ENCODE measurements at regions not wholly inside any gene's neighbourhood (a gene's known extent, or its start where the extent isn't known, plus 50 kb on each side); places are given as distances from the start of the nearest gene placed in this dataset.
"Not testable (repeated sequence)": the region's sequence is repeated elsewhere in the genome, so short reads cannot be mapped to it uniquely, and the experiment has no call there.

GRCh38 chr11:16603245-16603644 is 135.2 kb upstream of the C11orf58 start:
- H3K27me3 Mint-ChIP-seq (ENCODE audit: low read depth) = peaks cover 56% of the 10 kb centered on the region
- H3K9me3 Mint-ChIP-seq = no peaks in the 10 kb centered on the region
- intact Hi-C loops (cut with micrococcal nuclease) = loop anchor here (10.0 kb wide), 1 partner anchor 658 kb away; no protein-coding TSS in a partner anchor
- peaks cover 4% of the 10 kb centered on the region for H3K36me3 Mint-ChIP-seq (ENCODE audit: low read depth)
- DNase-seq (ENCODE audit: low spot score) = no peak
- no peak overlapping the region for H3K4me3 Mint-ChIP-seq (ENCODE audit: low read depth)
- no peak overlapping the region for H3K27ac Mint-ChIP-seq
- peaks cover 13% of the 10 kb centered on the region for H3K4me1 Mint-ChIP-seq (ENCODE audit: low read depth)

DNA sequence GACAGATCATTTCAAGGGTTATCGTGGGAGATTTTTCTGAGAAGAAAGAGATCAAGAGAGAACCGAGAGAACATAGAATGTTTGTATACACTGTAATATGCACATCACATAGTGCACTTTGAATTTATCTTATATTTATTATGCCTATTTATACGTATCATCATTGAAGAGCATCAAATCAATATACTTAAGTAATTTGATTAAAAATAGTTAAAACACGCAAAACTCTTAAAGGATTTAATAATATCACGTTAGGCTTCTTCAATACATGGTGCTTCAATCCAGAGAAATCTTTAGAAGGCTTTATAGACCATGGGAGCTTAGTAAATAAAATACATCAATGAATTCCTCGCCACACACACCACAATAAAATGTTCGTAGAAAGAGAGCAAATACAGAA is 139.5 kb upstream of the C11orf58 start:
- no peaks in the 10 kb centered on the region for H3K36me3 Mint-ChIP-seq (ENCODE audit: low read depth)
- H3K4me3 Mint-ChIP-seq (ENCODE audit: low read depth) = no peak overlapping the region
- no peaks in the 10 kb centered on the region for H3K9me3 Mint-ChIP-seq
- no peak overlapping the region for H3K27ac Mint-ChIP-seq
- no peaks in the 10 kb centered on the region for H3K4me1 Mint-ChIP-seq (ENCODE audit: low read depth)
- peaks cover 30% of the 10 kb centered on the region for H3K27me3 Mint-ChIP-seq (ENCODE audit: low read depth)
- intact Hi-C loops (cut with micrococcal nuclease) = no loop called here
- no peak for DNase-seq (ENCODE audit: low spot score)

- DNase-seq (ENCODE audit: low spot score) = no peak
- no peaks in the 10 kb centered on the region for H3K36me3 Mint-ChIP-seq (ENCODE audit: low read depth)
- H3K27ac Mint-ChIP-seq = no peak overlapping the region
- intact Hi-C loops (cut with micrococcal nuclease) = no loop called here
- no peaks in the 10 kb centered on the region for H3K4me1 Mint-ChIP-seq (ENCODE audit: low read depth)
- no peaks in the 10 kb centered on the region for H3K9me3 Mint-ChIP-seq
- peaks cover 22% of the 10 kb centered on the region for H3K27me3 Mint-ChIP-seq (ENCODE audit: low read depth)
- H3K4me3 Mint-ChIP-seq (ENCODE audit: low read depth) = no peak overlapping the region
These were observed 140.4 kb upstream of the C11orf58 start for GRCh38 chr11:16598032-16598431.

- Mint-ChIP-seq H3K27ac (no peak overlapping the region), H3K36me3 (ENCODE audit: low read depth) (no peaks in the 10 kb centered on the region), H3K9me3 (no peaks in the 10 kb centered on the region), H3K4me3 (ENCODE audit: low read depth) (no peak overlapping the region), H3K4me1 (ENCODE audit: low read depth) (no peaks in the 10 kb centered on the region), H3K27me3 (ENCODE audit: low read depth) (peaks cover 11% of the 10 kb centered on the region)
- intact Hi-C loops (cut with micrococcal nuclease) = no loop called here
- no peak for DNase-seq (ENCODE audit: low spot score)
These were observed 142.2 kb upstream of the C11orf58 start for GRCh38 chr11:16596231-16596630.

- H3K36me3 Mint-ChIP-seq (ENCODE audit: low read depth) = no peaks in the 10 kb centered on the region
- no peaks in the 10 kb centered on the region for H3K27me3 Mint-ChIP-seq (ENCODE audit: low read depth)
- H3K9me3 Mint-ChIP-seq = no peaks in the 10 kb centered on the region
- no peaks in the 10 kb centered on the region for H3K4me1 Mint-ChIP-seq (ENCODE audit: low read depth)
- intact Hi-C loops (cut with micrococcal nuclease) = no loop called here
- no peak overlapping the region for H3K4me3 Mint-ChIP-seq (ENCODE audit: low read depth)
- no peak for DNase-seq (ENCODE audit: low spot score)
- no peak overlapping the region for H3K27ac Mint-ChIP-seq
These were observed 147.3 kb upstream of the C11orf58 start for GRCh38 chr11:16591157-16591556.

- Mint-ChIP-seq H3K4me1 (ENCODE audit: low read depth) (no peaks in the 10 kb centered on the region), H3K9me3 (no peaks in the 10 kb centered on the region), H3K27me3 (ENCODE audit: low read depth) (no peaks in the 10 kb centered on the region), H3K27ac (no peak overlapping the region), H3K4me3 (ENCODE audit: low read depth) (no peak overlapping the region), H3K36me3 (ENCODE audit: low read depth) (no peaks in the 10 kb centered on the region)
- no peak for DNase-seq (ENCODE audit: low spot score)
- intact Hi-C loops (cut with micrococcal nuclease) = no loop called here
These were observed 150.8 kb upstream of the C11orf58 start for GRCh38 chr11:16587670-16588069.

DNA sequence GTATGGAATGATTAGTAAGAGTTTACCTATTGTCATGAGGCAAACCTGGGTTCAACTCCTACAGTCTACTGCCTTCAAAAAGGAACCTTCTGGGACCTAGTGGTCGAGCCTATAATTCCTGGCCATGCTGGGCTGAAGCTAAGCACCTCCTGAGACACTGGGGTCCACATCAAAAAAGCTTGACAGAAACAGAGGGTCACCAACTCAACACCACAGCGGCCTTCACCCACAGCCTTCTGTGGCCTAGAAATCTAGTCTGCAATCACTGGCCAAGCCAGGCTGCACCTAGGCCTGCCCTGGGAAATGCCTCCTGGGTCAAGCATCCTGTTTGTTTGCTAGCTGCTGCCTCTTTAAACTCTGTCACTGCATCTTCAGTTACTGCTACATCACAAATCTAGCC is 153.9 kb upstream of the C11orf58 start:
- Mint-ChIP-seq H3K4me3 (ENCODE audit: low read depth) (no peak overlapping the region), H3K27me3 (ENCODE audit: low read depth) (no peaks in the 10 kb centered on the region), H3K4me1 (ENCODE audit: low read depth) (no peaks in the 10 kb centered on the region), H3K36me3 (ENCODE audit: low read depth) (no peaks in the 10 kb centered on the region), H3K27ac (no peak overlapping the region), H3K9me3 (no peaks in the 10 kb centered on the region)
- DNase-seq (ENCODE audit: low spot score) = no peak
- intact Hi-C loops (cut with micrococcal nuclease) = no loop called here

- H3K4me3 Mint-ChIP-seq (ENCODE audit: low read depth); H3K9me3 Mint-ChIP-seq; H3K36me3 Mint-ChIP-seq (ENCODE audit: low read depth): not testable (repeated sequence)
These were observed 157.4 kb upstream of the C11orf58 start for GRCh38 chr11:16581078-16581477.

GRCh38 chr11:16577490-16577889 is 161.0 kb upstream of the C11orf58 start:
- Mint-ChIP-seq H3K36me3 (ENCODE audit: low read depth) (no peaks in the 10 kb centered on the region), H3K27ac (no peak overlapping the region), H3K9me3 (no peaks in the 10 kb centered on the region), H3K4me1 (ENCODE audit: low read depth) (no peaks in the 10 kb centered on the region), H3K27me3 (ENCODE audit: low read depth) (no peaks in the 10 kb centered on the region), H3K4me3 (ENCODE audit: low read depth) (no peak overlapping the region)
- intact Hi-C loops (cut with micrococcal nuclease) = no loop called here
- DNase-seq (ENCODE audit: low spot score) = no peak

More at GRCh38 chr11:16581078-16581477, 157.4 kb upstream of the C11orf58 start:
- H3K27ac Mint-ChIP-seq; intact Hi-C loops (cut with micrococcal nuclease); H3K4me1 Mint-ChIP-seq (ENCODE audit: low read depth); DNase-seq (ENCODE audit: low spot score); H3K27me3 Mint-ChIP-seq (ENCODE audit: low read depth): not testable (repeated sequence)

DNA sequence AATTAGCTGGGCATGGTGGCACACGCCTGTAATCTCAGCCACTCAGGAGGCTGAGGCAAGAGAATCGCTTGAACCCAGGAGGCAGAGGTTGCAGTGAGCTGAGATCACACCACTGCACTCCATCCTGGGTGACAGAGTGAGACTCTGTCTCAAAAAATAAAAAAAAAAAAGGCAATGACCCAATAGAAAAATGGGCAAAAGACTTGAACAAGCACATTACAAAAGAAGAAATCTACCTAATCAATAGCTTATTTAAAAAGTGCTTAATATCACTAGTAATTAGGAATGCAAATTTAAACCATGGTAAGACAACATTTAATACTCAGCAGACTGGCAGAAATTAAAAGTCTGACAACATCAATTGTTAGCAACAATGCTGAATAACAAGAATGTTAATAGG is 163.6 kb upstream of the C11orf58 start:
- intact Hi-C loops (cut with micrococcal nuclease); H3K4me1 Mint-ChIP-seq (ENCODE audit: low read depth); H3K9me3 Mint-ChIP-seq; H3K27ac Mint-ChIP-seq; H3K27me3 Mint-ChIP-seq (ENCODE audit: low read depth); DNase-seq (ENCODE audit: low spot score); H3K36me3 Mint-ChIP-seq (ENCODE audit: low read depth); H3K4me3 Mint-ChIP-seq (ENCODE audit: low read depth): not testable (repeated sequence)

DNA sequence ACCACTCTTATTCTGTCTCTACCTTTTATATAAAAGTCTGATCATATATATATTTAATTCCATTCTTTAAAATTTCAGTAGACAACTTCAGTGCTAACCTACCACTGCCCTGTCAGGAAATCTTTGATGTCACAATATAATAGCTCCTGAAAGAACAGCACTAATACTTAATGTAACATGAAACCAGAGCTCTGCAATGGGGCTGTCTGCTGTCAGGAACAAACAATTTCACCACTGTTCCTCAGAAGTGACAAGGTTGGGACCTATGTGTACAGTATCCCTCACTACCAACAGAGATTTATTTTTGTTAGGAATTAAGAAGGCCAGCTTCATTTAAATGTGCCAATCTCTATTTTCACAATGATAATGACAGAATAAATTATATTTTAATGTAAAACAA is 165.5 kb upstream of the C11orf58 start:
- Mint-ChIP-seq H3K36me3 (ENCODE audit: low read depth) (no peaks in the 10 kb centered on the region), H3K4me3 (ENCODE audit: low read depth) (no peak overlapping the region), H3K27ac (no peak overlapping the region), H3K27me3 (ENCODE audit: low read depth) (no peaks in the 10 kb centered on the region), H3K9me3 (no peaks in the 10 kb centered on the region), H3K4me1 (ENCODE audit: low read depth) (no peaks in the 10 kb centered on the region)
- intact Hi-C loops (cut with micrococcal nuclease) = no loop called here
- DNase-seq (ENCODE audit: low spot score) = no peak

GRCh38 chr11:16561150-16561549 is 177.3 kb upstream of the C11orf58 start:
- Mint-ChIP-seq H3K36me3 (ENCODE audit: low read depth) (no peaks in the 10 kb centered on the region), H3K27me3 (ENCODE audit: low read depth) (no peaks in the 10 kb centered on the region), H3K9me3 (no peaks in the 10 kb centered on the region), H3K4me1 (ENCODE audit: low read depth) (no peaks in the 10 kb centered on the region), H3K4me3 (ENCODE audit: low read depth) (no peak overlapping the region), H3K27ac (no peak overlapping the region)
- no peak for DNase-seq (ENCODE audit: low spot score)
- intact Hi-C loops (cut with micrococcal nuclease) = no loop called here

DNA sequence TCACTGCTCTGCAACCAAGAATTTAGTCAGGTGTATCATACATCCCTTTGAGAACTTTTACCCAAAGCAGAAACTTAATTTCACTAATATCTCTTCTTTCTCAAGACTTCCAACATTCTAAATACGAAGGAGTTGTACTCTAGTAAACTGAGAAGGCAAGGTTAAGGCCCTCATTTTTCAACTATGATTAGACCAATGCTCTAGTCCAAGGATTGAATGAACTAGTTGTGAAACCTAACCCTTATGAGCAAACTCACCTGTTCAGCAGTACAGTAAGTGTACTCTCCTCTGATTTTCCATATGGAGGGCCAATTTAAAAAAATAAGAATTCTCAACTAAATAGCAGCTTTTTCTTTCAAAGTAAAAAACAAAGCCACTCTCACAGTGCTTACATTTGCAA is 180.0 kb upstream of the C11orf58 start:
- no peaks in the 10 kb centered on the region for H3K36me3 Mint-ChIP-seq (ENCODE audit: low read depth)
- intact Hi-C loops (cut with micrococcal nuclease) = no loop called here
- no peak overlapping the region for H3K27ac Mint-ChIP-seq
- H3K4me3 Mint-ChIP-seq (ENCODE audit: low read depth) = no peak overlapping the region
- no peak for DNase-seq (ENCODE audit: low spot score)
- no peaks in the 10 kb centered on the region for H3K4me1 Mint-ChIP-seq (ENCODE audit: low read depth)
- no peaks in the 10 kb centered on the region for H3K27me3 Mint-ChIP-seq (ENCODE audit: low read depth)
- no peaks in the 10 kb centered on the region for H3K9me3 Mint-ChIP-seq

- DNase-seq (ENCODE audit: low spot score) = no peak
- no peaks in the 10 kb centered on the region for H3K36me3 Mint-ChIP-seq (ENCODE audit: low read depth)
- H3K27ac Mint-ChIP-seq = no peak overlapping the region
- no peaks in the 10 kb centered on the region for H3K9me3 Mint-ChIP-seq
- H3K4me1 Mint-ChIP-seq (ENCODE audit: low read depth) = no peaks in the 10 kb centered on the region
- no peaks in the 10 kb centered on the region for H3K27me3 Mint-ChIP-seq (ENCODE audit: low read depth)
- intact Hi-C loops (cut with micrococcal nuclease) = no loop called here
- H3K4me3 Mint-ChIP-seq (ENCODE audit: low read depth) = no peak overlapping the region
These were observed 182.5 kb upstream of the C11orf58 start for GRCh38 chr11:16555956-16556355.
